Adrenal gland (tissue), 9 donors: ENCODE measurements at regions not wholly inside any gene's neighbourhood (a gene's known extent, or its start where the extent isn't known, plus 50 kb on each side); places are given as distances from the start of the nearest gene placed in this dataset.

Source experiments
- DNase-seq, 7 donors: peaks; one replicate each; pipeline ENCODE4 v3.0.0-alpha.2; 2019 to 2020
- H3K27ac ChIP-seq, 5 donors: fragments of 200-600 bp; sonication (generic) in 4 of 5; 1 replicate in 3 of 5; 2 replicates in 2 of 5; pipeline versions ENCODE4 v1.5.1 to v1.8.0; 2016 to 2020; ENCODE audit warnings: mild to moderate bottlenecking in 1 of 5
- H3K27me3 ChIP-seq: fragments of 200-600 bp; 2 replicates; pipeline ENCODE4 v1.8.0; 2021
- H3K36me3 ChIP-seq, 2 donors: fragments of 200-600 bp; replicated peaks in 1 of 2; 1 replicate in 1 of 2; 2 replicates in 1 of 2; pipeline versions ENCODE4 v1.5.1 to v1.8.0; 2018 to 2022
- H3K4me1 ChIP-seq, 2 donors: fragments of 200-600 bp; replicated peaks in 1 of 2; 1 replicate in 1 of 2; 2 replicates in 1 of 2; pipeline versions ENCODE4 v1.5.1 to v1.8.0; 2018 to 2021
- H3K4me3 ChIP-seq, 4 donors: fragments of 200-600 bp; sonication (generic) in 3 of 4; one replicate each; pipeline ENCODE4 v1.5.1; 2016 to 2018
- H3K9me3 ChIP-seq, 3 donors: fragments of 200-600 bp; sonication (generic) in 1 of 3; replicated peaks in 1 of 3; 1 replicate in 2 of 3; 2 replicates in 1 of 3; pipeline versions ENCODE4 v1.5.1 to v1.8.0; 2016 to 2021
- POLR2A ChIP-seq, 2 donors: fragments of 450-650 bp; IDR thresholded peaks; one replicate each; pipeline ENCODE4 v1.6.1; 2017; ENCODE audit warnings: antibody characterized with exemption in 2 of 2, mild to moderate bottlenecking in 2 of 2, moderate library complexity in 1 of 2
- WGBS, 4 donors: extraction: QIAGEN DNeasy Blood & Tissue Kit in 2 of 4; methylation state at CpG; one replicate each; pipeline versions ENCODE4 v1.1.5 to v1.1.7; 2013 to 2017; 5-methylcytosine and 5-hydroxymethylcytosine counted together
- intact Hi-C, 2 donors: fragments of 100-400 bp; cut with DNase I; formaldehyde crosslinking; loops; one replicate each; pipeline versions ENCODE4 v1.14.1 to v1.15.0; 2022 to 2023
- TF ChIP-seq, protein P1 (sequence below), 6 experiments: fragments of 450-650 bp in 4 of 6; fragments of 200-600 bp in 2 of 6; sonication (generic) in 1 of 6; IDR thresholded peaks; 1 replicate in 5 of 6; 2 replicates in 1 of 6; pipeline versions ENCODE4 v1.5.1 to v1.8.0; 2016 to 2021; ENCODE audit warnings: antibody characterized with exemption in 6 of 6, mild to moderate bottlenecking in 2 of 6, moderate library complexity in 1 of 6
- donor health status: healthy with polysubstance abuse.
- donor health status: Bipolar disorder and iron deficiency.
- donor health status: DM: yes; HTN: yes; CAD: no.
- donor health status: DM: no; HTN: no; CAD: no.
- donor health status: DM: no; HTN: no; CAD: no.

DNA sequence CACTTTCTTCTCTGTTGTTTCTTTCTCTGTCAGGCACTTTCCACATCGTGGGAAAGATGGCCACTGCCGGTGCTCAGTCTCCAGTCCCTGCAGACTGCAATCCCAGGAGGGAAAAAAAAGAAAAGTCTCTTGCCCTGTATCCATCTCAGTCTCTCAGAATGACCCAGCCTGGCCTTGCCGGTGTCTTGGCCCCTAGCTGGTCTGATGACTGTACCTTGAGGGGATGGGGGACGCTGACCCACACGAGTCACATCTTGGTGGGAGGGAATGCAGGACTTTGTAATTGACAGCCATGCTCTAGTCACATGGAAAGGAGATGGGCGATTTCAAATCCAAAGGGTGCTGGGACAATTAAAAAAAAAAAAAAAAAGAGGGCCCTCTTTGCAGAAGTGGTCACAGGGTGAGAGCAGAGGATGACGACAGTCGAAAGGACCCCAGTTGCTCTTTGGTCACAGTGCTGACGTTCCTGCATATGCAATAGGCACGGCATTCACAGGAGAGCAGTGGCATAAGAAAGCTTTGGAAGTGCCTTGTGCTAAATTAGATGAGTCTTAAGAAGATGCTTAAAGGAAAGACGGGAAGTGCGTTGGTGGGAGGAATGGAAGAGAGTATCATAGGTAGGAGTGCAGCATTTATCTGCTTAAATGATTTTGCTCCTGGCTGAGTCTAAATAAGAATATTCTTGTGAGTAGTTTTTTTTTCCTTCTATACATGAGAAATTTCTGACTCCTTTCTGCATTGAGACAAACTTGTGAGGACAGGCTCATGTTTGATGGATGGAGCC is 63.9 kb upstream of the AKAP12 start:
- WGBS, 4 donors, result 74 to 81% (median 79%) methylated on average over 12 of the region's 12 CpGs
- no peaks in the 10 kb centered on the region for H3K4me1 ChIP-seq
- H3K4me3 ChIP-seq, result no peak overlapping the region
- H3K36me3 ChIP-seq, result no peaks in the 10 kb centered on the region
- TF ChIP-seq, protein P1, sequence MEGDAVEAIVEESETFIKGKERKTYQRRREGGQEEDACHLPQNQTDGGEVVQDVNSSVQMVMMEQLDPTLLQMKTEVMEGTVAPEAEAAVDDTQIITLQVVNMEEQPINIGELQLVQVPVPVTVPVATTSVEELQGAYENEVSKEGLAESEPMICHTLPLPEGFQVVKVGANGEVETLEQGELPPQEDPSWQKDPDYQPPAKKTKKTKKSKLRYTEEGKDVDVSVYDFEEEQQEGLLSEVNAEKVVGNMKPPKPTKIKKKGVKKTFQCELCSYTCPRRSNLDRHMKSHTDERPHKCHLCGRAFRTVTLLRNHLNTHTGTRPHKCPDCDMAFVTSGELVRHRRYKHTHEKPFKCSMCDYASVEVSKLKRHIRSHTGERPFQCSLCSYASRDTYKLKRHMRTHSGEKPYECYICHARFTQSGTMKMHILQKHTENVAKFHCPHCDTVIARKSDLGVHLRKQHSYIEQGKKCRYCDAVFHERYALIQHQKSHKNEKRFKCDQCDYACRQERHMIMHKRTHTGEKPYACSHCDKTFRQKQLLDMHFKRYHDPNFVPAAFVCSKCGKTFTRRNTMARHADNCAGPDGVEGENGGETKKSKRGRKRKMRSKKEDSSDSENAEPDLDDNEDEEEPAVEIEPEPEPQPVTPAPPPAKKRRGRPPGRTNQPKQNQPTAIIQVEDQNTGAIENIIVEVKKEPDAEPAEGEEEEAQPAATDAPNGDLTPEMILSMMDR (IDR thresholded peaks at IDR 0.05), result no peak
- no peak for TF ChIP-seq POLR2A (IDR thresholded peaks at IDR 0.05)
- intact Hi-C loops, result no loop called here
- no peak for DNase-seq
- H3K27ac ChIP-seq, result no peak overlapping the region
- H3K9me3 ChIP-seq, result no peaks in the 10 kb centered on the region
- H3K27me3 ChIP-seq, result no peaks in the 10 kb centered on the region

DNA sequence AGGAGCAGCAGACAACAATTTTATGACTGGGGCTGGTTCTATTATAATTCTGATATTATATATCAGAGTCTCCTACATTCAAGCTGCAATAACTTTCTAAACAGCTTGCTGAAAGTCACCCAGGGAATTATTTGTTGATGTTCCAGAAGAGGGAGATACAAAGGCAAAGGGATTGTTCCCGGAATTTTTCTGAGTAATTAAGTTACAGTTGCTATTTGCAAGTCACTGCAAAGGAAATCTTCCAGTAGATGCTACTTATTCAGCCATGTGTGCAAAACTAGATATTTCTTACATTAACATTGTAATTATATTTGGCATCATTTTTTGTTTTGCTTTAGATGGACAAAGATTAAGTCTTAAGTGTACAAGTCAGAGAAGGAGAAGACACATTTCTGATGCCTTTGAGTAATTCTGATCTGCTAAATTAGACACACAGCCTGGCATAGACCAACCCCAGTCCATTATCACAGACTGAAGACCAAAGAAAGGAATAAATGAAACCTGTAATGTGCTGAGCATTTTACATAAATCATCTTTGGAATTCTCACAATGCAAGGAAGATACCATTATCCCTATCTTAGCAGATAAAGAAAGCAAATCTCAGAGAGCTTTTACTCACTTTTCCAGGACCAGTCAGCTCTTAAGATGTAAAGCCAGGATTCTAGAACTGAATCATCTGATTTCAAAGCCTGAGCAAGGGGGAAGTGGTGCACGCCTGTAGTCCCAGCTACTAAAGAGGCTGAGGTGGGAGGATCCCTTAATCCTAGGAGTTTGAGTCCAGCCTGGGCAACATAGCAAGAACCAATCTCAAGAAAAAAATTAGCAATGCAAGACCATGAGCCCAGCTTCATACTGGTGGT is 62.6 kb upstream of the AKAP12 start:
- no peak overlapping the region for H3K27ac ChIP-seq
- no peak overlapping the region for H3K4me3 ChIP-seq
- no peak for TF ChIP-seq POLR2A (IDR thresholded peaks at IDR 0.05)
- TF ChIP-seq, protein P1 (IDR thresholded peaks at IDR 0.05), result no peak
- H3K4me1 ChIP-seq, result no peaks in the 10 kb centered on the region
- no peaks in the 10 kb centered on the region for H3K36me3 ChIP-seq
- no peaks in the 10 kb centered on the region for H3K9me3 ChIP-seq
- no peaks in the 10 kb centered on the region for H3K27me3 ChIP-seq
- intact Hi-C loops, result no loop called here
- 67 to 73% (median 69%) methylated on average over 2 of the region's 2 CpGs for WGBS, 4 donors
- DNase-seq, result no peak

DNA sequence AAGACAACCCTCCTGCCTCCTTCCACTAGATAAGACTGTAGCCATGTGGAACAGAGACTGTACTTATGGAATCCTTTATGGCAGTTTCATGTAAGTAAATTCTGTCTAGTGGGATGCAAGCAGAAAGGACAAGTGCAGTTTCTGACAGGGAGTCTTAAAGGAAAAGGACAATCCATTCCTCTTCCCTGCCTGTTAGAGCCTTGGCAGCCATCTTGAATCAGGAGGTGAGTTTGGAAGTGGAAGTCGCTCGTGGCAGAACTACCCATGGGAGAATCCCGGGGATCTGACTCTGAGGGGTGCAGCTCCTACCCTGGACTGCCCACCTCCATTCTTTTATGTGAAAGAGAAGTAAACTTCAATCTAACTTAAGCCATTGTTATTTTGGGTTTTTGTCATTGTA is 61.4 kb upstream of the AKAP12 start:
- 92 to 97% (median 93%) methylated on average over 3 of the region's 3 CpGs for WGBS, 4 donors
- Histone ChIP-seq H3K9me3 (no peaks in the 10 kb centered on the region), H3K27me3 (no peaks in the 10 kb centered on the region), H3K27ac (no peak overlapping the region), H3K4me3 (no peak overlapping the region), H3K4me1 (no peaks in the 10 kb centered on the region), H3K36me3 (no peaks in the 10 kb centered on the region)
- no peak for DNase-seq
- TF ChIP-seq, protein P1 (IDR thresholded peaks at IDR 0.05), result no peak
- no peak for TF ChIP-seq POLR2A (IDR thresholded peaks at IDR 0.05)
- intact Hi-C loops, result no loop called here

DNA sequence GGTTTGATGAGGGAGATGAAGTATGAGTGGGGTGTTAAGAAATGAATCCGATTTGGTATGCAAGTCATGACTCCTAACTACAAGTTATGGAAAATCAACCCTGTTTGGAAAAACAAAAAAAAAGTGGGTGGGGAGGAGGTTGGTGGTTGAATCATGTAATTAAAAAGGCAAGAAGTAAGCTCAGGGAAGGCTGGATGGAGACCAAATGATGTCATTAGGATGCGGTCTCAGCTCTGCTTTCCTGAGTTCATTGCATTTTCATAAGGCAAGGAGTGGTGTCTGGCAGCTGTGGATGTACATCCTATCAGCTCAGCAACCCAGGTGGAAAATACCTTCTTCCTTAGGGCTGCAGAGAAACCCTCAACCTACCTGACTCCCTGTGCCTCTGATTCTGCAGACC is 60.4 kb upstream of the AKAP12 start:
- H3K4me1 ChIP-seq, result no peaks in the 10 kb centered on the region
- no peaks in the 10 kb centered on the region for H3K36me3 ChIP-seq
- no peak overlapping the region for H3K4me3 ChIP-seq
- intact Hi-C loops, result no loop called here
- H3K27me3 ChIP-seq, result no peaks in the 10 kb centered on the region
- WGBS, 4 donors, result 72 to 85% (median 79%) methylated on average over 2 of the region's 2 CpGs
- H3K27ac ChIP-seq, result no peak overlapping the region
- no peaks in the 10 kb centered on the region for H3K9me3 ChIP-seq
- no peak for TF ChIP-seq POLR2A (IDR thresholded peaks at IDR 0.05)
- TF ChIP-seq, protein P1 (IDR thresholded peaks at IDR 0.05), result no peak
- DNase-seq, result no peak
